HG02763 (cell line): ENCODE measurements at regions not wholly inside any gene's neighbourhood (a gene's known extent, or its start where the extent isn't known, plus 50 kb on each side); places are given as distances from the start of the nearest gene placed in this dataset.

ENCODE experiments used
- ATAC-seq: cut with Tn5 transposase; IDR thresholded peaks from one replicate; pipeline ENCODE4 v1.9.1; 2021; ENCODE audit warnings: mild to moderate bottlenecking, moderate library complexity; ENCODE audit not compliant: unreplicated experiment

DNA sequence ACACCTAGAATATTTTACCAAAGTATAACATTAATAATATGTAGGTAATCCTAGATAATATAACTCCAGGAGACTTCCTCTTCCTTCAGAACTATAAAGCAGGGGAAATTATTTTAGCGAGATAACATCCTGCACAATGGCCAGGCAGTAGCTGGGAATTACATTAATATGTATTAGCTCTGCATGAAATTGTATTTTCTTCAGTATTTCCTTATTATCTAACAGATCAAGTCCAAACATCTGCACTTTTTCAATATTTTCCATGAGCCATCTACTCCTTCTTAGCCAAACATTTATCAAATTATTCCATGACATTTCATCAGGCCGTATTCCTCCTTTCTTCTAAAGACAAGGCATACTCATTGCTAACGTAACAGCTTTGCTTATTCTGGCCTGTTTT, 98.8 kb upstream of the PCDH9 start:
- ATAC-seq = no peak

- ATAC-seq = no peak
These were observed 88.7 kb upstream of the PCDH9 start for GRCh38 chr13:67318860-67319259.

- no peak for ATAC-seq
These were observed 88.3 kb upstream of the PCDH9 start for GRCh38 chr13:67318398-67318797.

- ATAC-seq = no peak
These were observed 84.3 kb upstream of the PCDH9 start for GRCh38 chr13:67314405-67314804.

GRCh38 chr13:67308004-67308772, 78.1 kb upstream of the PCDH9 start:
- ATAC-seq = no peak

GRCh38 chr13:67306742-67307141, 76.6 kb upstream of the PCDH9 start:
- no peak for ATAC-seq

- ATAC-seq = no peak
These were observed 73.7 kb upstream of the PCDH9 start for GRCh38 chr13:67303661-67304333.

DNA sequence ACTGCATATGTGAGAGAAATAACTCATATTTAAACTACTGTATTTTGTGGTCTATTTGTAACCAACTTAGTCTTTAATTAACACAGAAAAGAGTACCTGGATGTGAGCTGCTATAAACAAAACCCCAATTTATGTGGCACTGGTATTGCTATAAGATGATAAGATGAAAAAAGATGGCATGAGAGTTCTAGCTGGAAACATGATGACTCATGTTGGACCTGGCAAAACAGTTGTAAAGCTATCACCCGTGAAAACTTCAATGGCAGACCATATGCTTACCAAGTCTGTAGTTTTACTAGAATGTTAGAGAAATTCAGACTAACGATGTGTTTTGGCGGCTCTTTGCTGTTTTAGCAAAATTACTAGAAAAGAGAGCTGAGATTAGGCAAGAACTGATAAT, 69.6 kb upstream of the PCDH9 start:
- no peak for ATAC-seq

GRCh38 chr13:67299072-67299635, 69.0 kb upstream of the PCDH9 start:
- ATAC-seq = no peak

DNA sequence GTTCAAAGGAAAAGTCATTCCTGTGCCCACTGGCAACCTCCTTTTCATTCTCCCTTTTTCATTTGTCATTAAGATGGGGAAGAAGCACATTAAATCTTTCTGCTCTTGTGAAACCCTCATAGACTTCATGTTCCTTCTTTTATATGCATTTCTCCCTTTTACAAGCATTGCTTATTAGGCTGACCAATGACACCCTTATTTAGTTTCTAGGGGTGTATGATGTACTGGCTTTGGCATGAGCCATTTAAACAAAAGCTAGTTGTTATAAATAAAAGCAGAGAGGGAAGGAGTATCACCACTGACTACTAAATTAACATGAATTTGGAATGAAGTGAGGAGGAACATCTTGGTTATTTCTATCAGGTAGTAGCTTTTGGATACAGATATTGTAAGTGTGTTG, 68.2 kb upstream of the PCDH9 start:
- ATAC-seq = no peak

- no peak for ATAC-seq
These were observed 66.4 kb upstream of the PCDH9 start for GRCh38 chr13:67296511-67296910.

DNA sequence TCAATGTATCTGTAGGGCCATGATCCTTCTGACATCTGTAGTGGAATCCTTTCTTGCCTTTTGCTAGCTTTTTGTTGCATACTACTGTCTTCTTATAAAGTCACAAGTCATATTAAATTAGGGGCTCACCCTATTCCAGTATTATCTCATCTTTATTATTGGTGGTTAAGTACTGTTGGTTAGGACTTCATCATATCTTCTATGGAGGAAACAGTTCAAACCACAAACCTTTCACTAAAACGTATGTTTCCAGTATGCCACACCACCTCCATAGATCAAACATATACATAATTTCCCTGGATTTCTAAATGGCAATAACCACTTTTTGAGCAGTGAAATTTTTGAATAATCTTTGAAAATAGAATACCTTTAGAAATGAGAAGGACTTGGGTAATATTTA, 62.8 kb upstream of the PCDH9 start:
- no peak for ATAC-seq

GRCh38 chr13:67285611-67286010, 55.5 kb upstream of the PCDH9 start:
- no peak for ATAC-seq

- no peak for ATAC-seq
These were observed 53.5 kb upstream of the PCDH9 start for GRCh38 chr13:67283637-67284036.

GRCh38 chr13:67281466-67281865, 51.3 kb upstream of the PCDH9 start:
- ATAC-seq = no peak
